Neural cell (in vitro differentiated cells): ENCODE measurements at regions not wholly inside any gene's neighbourhood (a gene's known extent, or its start where the extent isn't known, plus 50 kb on each side); places are given as distances from the start of the nearest gene placed in this dataset.

ENCODE experiments used
- TAF1 ChIP-seq: IDR thresholded peaks from 2 replicates; pipeline ENCODE4 v1.6.1; 2012; ENCODE audit warnings: low read depth
- TF ChIP-seq, protein P1 (sequence below): fragments of 450-650 bp; IDR thresholded peaks from 2 replicates; pipeline ENCODE4 v1.5.1; 2014; ENCODE audit warnings: antibody characterized with exemption, mild to moderate bottlenecking, moderate library complexity; ENCODE audit not compliant: poor library complexity, severe bottlenecking

- TF ChIP-seq, protein P1, sequence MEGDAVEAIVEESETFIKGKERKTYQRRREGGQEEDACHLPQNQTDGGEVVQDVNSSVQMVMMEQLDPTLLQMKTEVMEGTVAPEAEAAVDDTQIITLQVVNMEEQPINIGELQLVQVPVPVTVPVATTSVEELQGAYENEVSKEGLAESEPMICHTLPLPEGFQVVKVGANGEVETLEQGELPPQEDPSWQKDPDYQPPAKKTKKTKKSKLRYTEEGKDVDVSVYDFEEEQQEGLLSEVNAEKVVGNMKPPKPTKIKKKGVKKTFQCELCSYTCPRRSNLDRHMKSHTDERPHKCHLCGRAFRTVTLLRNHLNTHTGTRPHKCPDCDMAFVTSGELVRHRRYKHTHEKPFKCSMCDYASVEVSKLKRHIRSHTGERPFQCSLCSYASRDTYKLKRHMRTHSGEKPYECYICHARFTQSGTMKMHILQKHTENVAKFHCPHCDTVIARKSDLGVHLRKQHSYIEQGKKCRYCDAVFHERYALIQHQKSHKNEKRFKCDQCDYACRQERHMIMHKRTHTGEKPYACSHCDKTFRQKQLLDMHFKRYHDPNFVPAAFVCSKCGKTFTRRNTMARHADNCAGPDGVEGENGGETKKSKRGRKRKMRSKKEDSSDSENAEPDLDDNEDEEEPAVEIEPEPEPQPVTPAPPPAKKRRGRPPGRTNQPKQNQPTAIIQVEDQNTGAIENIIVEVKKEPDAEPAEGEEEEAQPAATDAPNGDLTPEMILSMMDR = no peak
- TF ChIP-seq TAF1 = no peak
Observed at GRCh38 chr21:39050841-39051587, 132.2 kb downstream of the PSMG1 start.
